Glomerular visceral epithelial cell (primary cell): ENCODE measurements at regions not wholly inside any gene's neighbourhood (a gene's known extent, or its start where the extent isn't known, plus 50 kb on each side); places are given as distances from the start of the nearest gene placed in this dataset.
"Not testable (repeated sequence)": the region's sequence is repeated elsewhere in the genome, so short reads cannot be mapped to it uniquely, and the experiment has no call there.

Experiments used
- DNase-seq: peaks from one replicate; pipeline ENCODE4 v3.0.0-alpha.2; 2016; ENCODE audit errors: extremely low spot score

- no peak for DNase-seq
Observed at GRCh38 chr3:5974630-5975322, 787.3 kb downstream of the EDEM1 start.

GRCh38 chr3:5977331-5977730, 789.8 kb downstream of the EDEM1 start:
- no peak for DNase-seq

DNA sequence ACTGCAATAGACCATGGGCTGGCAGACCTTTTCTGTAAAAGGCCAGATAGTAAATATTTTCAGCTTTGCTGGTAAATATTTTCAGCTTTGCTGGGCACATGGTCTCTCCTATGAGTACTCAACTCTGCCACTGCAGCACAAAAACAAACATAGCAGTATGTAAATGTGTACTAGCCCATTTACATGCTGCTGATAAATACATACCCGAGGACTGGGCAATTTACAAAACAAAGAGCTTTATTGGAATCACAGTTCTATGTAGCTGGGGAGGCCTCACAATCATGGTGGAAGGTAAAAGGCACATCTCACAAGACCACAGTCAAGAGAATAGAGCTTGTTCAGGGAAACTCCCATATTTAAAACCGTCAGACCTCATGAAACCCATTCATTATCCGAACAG, 793.0 kb downstream of the EDEM1 start:
- DNase-seq: no peak

DNA sequence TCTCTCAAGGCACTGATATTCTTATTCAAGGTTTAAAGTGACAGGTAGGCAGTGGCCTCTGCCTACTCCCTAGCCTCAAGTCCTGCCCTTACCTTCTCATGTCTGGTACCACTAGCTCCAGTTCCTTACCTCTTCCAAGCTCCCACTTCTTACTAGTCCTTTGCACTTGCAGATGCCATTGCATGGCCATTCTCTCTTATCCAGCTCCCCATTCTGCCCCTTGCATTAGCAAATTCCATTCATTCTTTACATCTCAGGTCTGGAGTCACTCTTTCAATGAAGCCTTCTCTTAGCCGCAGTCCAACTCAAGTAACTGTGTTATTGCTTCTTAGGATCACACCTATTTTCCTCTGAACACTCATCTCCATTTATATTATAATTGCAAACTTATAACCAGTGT, 807.1 kb downstream of the EDEM1 start:
- no peak for DNase-seq

- no peak for DNase-seq
Observed at GRCh38 chr3:6018456-6018855, 830.9 kb downstream of the EDEM1 start.

GRCh38 chr3:6022621-6023020, 835.1 kb downstream of the EDEM1 start:
- no peak for DNase-seq

GRCh38 chr3:6025032-6025431, 835.9 kb upstream of the GRM7 start:
- no peak for DNase-seq

DNA sequence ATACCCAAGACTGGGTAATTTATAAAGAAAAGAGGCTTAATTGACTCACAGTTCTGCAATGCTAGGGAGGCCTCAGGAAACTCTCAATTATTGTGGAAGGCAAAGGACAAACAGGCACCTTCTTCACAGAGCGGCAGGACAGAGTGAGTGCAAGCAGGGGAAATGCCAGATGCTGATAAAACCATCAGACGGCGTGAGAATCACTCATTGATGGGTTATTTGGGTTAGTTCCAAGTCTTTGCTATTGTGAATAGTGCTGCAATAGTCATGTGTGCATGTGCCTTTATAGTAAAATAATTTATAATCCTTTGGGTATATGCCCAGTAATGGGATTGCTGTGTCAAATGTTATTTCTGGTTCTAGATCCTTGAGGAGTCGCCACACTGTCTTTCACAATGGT, 830.3 kb upstream of the GRM7 start:
- not testable (repeated sequence) for DNase-seq

DNA sequence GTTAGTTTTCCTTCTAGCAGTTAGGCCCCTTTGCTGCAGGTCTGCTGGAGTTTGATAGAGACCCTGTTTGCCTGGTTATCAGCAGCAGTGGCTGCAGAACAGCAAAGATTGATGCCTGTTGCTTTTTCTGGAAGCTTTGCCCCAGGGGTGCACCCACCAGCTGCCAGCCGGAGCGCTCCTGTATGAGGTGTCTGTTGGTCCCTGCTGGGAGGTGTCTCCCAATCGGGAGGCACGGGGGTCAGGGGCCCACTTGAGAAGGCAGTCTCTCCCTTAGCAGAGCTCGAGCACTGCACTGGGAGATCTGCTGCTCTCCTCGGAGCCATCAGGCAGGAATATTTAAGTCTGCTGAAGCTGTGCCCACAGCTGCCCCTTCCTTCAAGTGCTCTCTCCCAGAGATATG, 825.3 kb upstream of the GRM7 start:
- no peak for DNase-seq

GRCh38 chr3:6039971-6040370, 820.9 kb upstream of the GRM7 start:
- no peak for DNase-seq

GRCh38 chr3:6041894-6042293, 819.0 kb upstream of the GRM7 start:
- no peak for DNase-seq

DNA sequence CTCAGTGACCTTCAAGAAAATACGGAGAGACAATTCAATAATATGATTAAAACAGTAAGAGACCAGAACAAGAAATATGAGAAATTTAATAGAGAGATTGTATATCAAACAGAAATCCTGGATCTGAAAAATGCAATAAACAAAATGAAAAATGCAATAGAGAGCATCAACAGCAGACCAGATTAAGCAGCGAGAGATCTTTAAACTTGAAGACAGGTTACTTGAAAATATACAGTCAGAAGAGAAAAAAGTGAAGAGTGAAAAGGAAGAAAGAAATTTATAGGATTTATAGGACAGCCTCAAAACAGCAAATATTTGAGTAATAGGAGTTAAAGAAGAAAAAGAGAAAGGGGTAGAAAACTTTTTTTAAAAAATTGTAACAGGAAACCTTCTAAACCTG, 813.9 kb upstream of the GRM7 start:
- DNase-seq: no peak

DNA sequence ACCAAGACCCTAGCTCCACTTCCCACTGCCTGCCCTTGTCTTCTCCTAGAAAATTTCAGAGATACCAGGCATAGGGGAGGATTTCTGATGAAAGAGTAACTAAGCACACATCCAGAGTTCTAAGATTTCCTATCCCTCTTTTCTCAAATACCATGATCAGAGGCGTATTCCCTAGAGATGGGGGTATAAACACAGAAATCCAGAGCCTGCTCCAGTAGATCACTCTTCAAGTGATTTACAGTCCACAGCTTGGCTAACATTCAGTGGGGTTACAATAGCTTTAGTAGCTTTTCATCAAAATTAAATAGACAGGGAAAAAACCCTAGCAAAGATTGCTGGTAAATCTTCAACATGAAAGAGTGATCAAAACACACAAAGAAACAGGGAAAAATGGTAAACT, 800.7 kb upstream of the GRM7 start:
- no peak for DNase-seq

DNA sequence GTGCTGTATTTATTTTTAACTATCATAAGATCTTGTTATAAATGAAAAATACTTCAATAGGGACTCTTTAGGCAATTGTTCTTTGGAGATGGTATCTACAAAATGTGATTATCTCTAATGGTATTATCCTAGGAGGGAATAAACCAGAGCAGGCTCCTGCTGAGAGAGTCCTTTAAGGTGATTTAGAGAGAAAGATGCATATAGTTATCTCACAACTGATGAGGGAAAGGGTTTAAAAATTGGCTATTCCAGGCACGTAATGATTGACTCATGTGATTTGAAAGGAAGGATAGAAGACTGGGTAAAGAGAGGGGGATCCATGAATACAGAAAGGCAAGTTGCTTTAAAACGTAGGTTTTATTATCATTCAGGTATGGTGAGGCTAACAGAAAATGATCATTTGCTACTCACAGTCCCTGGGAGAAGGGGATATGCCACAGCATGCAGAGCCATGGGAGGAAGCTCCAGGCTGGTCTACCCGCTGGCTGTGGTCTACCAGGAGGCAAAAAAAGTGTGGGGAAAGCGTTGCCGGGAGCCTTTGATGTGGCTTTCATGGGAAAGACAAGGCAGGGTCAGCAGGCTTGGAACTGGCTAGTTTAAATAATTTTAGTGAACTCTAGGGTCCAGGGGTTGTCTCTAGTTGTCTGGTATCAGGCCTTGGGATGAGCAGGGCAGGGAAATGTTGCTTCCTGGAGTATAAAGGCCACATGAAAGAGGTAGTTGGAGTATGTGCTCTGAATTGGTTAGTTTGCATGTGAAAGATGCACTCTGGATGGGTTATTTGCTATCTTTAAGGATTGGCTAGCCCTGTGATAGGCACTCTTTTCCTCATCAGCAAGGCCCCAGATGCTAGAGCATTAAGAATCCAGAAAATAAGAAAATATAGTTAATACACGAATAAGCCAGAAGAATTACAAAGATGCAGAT, 798.4 kb upstream of the GRM7 start:
- DNase-seq: no peak

DNA sequence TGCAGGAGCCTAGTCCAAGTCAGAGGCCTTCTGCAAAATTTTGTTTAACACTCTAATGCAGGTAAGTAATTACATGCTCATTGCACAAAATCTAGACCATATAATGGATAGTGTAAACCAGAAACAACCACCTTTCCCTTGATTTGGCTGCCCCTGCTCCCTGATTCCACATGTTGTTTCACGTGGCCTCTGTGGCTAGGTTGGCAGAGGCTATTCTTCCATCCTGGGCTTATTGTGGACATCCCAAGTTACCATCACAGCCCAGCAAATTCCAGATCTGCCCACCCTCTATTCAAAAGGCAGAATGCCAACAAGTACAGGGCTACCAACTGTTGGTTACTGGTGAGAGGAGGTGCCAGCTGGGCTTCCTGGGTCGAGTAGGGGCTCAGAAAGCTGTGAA, 794.5 kb upstream of the GRM7 start:
- DNase-seq: no peak

- not testable (repeated sequence) for DNase-seq
Observed at GRCh38 chr3:6066868-6067578, 793.9 kb upstream of the GRM7 start.

GRCh38 chr3:6074952-6075351, 786.0 kb upstream of the GRM7 start:
- no peak for DNase-seq

DNA sequence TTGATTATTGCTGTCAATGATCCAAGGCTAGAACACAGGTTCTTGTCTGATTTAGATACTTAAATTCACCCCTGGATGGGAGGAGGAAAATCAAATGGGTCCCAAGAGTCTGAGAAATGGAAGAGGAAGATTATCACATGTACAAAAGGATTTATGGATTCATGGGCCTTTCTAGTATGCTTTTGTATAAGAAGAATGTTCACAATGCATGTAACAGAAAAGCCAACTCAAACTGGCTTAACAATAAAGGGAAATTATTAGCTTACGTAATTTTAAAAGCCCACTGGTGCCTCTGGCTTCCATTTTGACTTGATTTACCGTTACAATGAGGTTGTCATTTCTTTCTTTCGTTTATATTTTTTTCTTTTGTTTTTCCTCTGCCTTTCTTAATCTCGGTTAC, 782.5 kb upstream of the GRM7 start:
- no peak for DNase-seq

DNA sequence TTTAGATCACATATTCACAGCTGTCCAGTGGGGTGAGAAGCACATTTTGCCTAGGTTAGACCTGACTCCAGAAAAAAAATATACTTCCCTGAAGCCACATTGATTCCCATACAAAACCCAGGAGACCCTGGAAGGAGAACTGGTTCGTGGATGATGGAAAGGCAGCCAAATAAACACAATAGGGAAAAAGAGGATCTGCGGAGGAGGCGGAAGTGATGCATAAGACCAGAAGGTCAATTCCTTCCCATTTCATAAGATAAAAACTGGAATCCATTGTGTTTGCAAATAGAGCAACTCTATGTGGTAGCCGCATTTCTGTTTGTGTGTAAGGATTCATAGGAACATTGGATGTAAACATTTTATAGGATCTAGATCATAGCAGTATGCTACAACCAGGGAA, 781.9 kb upstream of the GRM7 start:
- DNase-seq: no peak

DNA sequence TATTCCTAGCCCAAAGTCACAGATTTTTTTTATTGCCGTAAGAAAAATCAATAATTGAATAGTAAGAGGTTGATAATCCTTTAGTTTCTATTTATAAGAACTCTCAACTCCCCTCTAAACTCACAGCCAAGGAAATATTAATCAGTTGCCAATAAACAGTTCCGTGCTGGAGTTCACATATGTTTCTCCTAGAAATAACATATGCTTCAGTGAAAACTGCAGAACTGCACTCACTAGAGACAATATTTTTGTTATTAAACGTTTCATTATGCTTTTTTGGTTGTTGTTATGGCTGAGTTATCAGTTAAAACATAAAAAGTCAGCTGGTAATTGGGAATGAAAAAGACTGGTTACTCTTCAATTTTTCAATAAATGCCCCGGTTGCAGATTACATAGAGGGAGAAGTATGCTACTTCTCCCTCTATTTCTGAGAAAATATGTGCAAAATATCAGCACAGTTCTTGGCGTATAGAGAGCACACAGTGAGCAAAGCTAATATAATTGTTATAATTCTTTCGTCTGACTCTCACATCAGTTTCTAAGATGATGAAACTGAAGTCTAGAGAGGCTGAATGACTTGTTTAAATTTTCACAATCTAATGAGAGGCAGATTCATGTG, 781.2 kb upstream of the GRM7 start:
- DNase-seq: no peak

GRCh38 chr3:6088433-6088832, 772.5 kb upstream of the GRM7 start:
- no peak for DNase-seq

DNA sequence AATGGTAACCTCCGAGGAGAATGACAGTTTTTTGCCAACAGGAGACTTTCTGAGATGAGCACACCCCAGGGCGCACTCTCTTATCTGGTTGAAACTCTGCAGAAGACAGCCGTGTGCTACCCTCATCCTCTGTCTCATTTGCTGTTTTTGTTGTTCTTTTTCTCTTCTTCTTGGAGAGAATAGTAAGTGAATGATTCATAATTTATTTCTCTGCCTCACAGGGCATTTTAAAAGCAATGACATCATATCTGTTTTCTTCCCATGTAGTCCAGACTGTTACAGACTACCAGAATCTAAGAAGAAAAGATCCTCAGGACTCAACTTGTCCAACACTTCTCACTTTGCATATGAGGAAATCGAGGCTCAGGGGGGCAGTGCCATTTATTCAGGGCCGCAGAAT, 771.1 kb upstream of the GRM7 start:
- no peak for DNase-seq
